ENCODE measurements at regions not wholly inside any gene's neighbourhood (a gene's known extent, or its start where the extent isn't known, plus 50 kb on each side); places are given as distances from the start of the nearest gene placed in this dataset.

- POLR2A ChIA-PET: no interaction called here
- WGBS (ENCODE audit: insufficient coverage, insufficient replicate concordance, low lambda C conversion rate, missing lambda C conversion rate): 0% methylated on average over 2 of the region's 2 CpGs
- no peak for TF ChIP-seq NKRF (conservative IDR thresholded peaks at IDR 0.05)
- no peak for TF ChIP-seq GATAD2B (conservative IDR thresholded peaks at IDR 0.05; ENCODE audit: low read depth)
- no peak for TF ChIP-seq EGR1 (IDR thresholded peaks at IDR 0.05; ENCODE audit: borderline replicate concordance in 1 of 2, low read depth in 2 of 2, low read length in 2 of 2)
- no peak for TF ChIP-seq RBBP5 (conservative IDR thresholded peaks at IDR 0.05)
- no peak for TF ChIP-seq CBFB (IDR thresholded peaks at IDR 0.05; ENCODE audit: low read depth)
- no peak for TF ChIP-seq EED (IDR thresholded peaks at IDR 0.05; ENCODE audit: low read depth)
- no peak for TF ChIP-seq E2F4 (IDR thresholded peaks at IDR 0.05; ENCODE audit: low read depth, low read length)
- TF ChIP-seq CEBPB (IDR thresholded peaks at IDR 0.05; ENCODE audit: borderline replicate concordance in 1 of 2, low read depth in 2 of 2, low read length in 2 of 2): no peak
- no peak for TF ChIP-seq SREBF2 (IDR thresholded peaks at IDR 0.05; ENCODE audit: low read length)
- no peak for TF ChIP-seq ZBTB4 (CRISPR knock-in tag; IDR thresholded peaks at IDR 0.05)
- no peak for TF ChIP-seq ZNF687 (IDR thresholded peaks at IDR 0.05)
- TF ChIP-seq SKIL (IDR thresholded peaks at IDR 0.05; ENCODE audit: low read depth, poor library complexity, severe bottlenecking): no peak
- no peak for TF ChIP-seq KDM1A (IDR thresholded peaks at IDR 0.05; ENCODE audit: borderline replicate concordance)
These were observed 834.4 kb upstream of the NRXN1 start for GRCh38 chr2:51866361-51866760.

More at GRCh38 chr2:51866361-51866760, 834.4 kb upstream of the NRXN1 start:
- in situ Hi-C loops (cut with MboI): no loop called here
- ChIA-PET CTCF (no interaction called here), SMC1A (ENCODE audit: uncharacterized antibody, unreplicated experiment) (no interaction called here), RAD21 (ENCODE audit: unreplicated experiment) (no interaction called here)
- Histone ChIP-seq H3K36me3 (ENCODE audit: control insufficient read depth in 2 of 2, insufficient read depth in 2 of 2, low read length in 1 of 2) (no peaks in the 10 kb centered on the region), H3K9ac (ENCODE audit: control insufficient read depth, insufficient read depth, low read length) (no peak overlapping the region), H3K9me3 (replicated peaks; ENCODE audit: control insufficient read depth, insufficient read depth, low read length) (no peaks in the 10 kb centered on the region), H3K27me3 (replicated peaks in 1 of 2; ENCODE audit: control insufficient read depth in 2 of 2, insufficient read depth in 2 of 2, low read length in 1 of 2) (no peaks in the 10 kb centered on the region), H4K20me1 (ENCODE audit: control insufficient read depth, insufficient read depth) (no peaks in the 10 kb centered on the region), H3K79me2 (ENCODE audit: control insufficient read depth, insufficient read depth, low read length) (no peaks in the 10 kb centered on the region), H3K4me3 (no peak overlapping the region), H3K4me1 (ENCODE audit: control insufficient read depth, insufficient read depth, low read length) (no peaks in the 10 kb centered on the region), H3K27ac (ENCODE audit: control insufficient read depth, insufficient read depth) (no peak overlapping the region), H3K4me2 (ENCODE audit: control insufficient read depth, insufficient read depth) (no peak overlapping the region), H2AFZ (ENCODE audit: control insufficient read depth, low read depth, low read length) (no peak overlapping the region)
- no TSS peak for BruUV-seq (replicated peaks)
- ATAC-seq: no peak
- no peak for DNase-seq (ENCODE audit: low read depth, low spot score)
- FAIRE-seq: no peak
- intact Hi-C loops (cut with micrococcal nuclease; ENCODE audit: unreplicated experiment): no loop called here
